ENCODE measurements at regions not wholly inside any gene's neighbourhood (a gene's known extent, or its start where the extent isn't known, plus 50 kb on each side); places are given as distances from the start of the nearest gene placed in this dataset.

GRCh38 chr7:19442016-19442785 lies 266.6 kb downstream of the POLR1F start:
- TF ChIP-seq, protein P1, sequence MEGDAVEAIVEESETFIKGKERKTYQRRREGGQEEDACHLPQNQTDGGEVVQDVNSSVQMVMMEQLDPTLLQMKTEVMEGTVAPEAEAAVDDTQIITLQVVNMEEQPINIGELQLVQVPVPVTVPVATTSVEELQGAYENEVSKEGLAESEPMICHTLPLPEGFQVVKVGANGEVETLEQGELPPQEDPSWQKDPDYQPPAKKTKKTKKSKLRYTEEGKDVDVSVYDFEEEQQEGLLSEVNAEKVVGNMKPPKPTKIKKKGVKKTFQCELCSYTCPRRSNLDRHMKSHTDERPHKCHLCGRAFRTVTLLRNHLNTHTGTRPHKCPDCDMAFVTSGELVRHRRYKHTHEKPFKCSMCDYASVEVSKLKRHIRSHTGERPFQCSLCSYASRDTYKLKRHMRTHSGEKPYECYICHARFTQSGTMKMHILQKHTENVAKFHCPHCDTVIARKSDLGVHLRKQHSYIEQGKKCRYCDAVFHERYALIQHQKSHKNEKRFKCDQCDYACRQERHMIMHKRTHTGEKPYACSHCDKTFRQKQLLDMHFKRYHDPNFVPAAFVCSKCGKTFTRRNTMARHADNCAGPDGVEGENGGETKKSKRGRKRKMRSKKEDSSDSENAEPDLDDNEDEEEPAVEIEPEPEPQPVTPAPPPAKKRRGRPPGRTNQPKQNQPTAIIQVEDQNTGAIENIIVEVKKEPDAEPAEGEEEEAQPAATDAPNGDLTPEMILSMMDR (IDR thresholded peaks at IDR 0.05; ENCODE audit: control extremely low read depth in 1 of 3, insufficient read depth in 1 of 3, low read depth in 1 of 3, low read length in 3 of 3) = peak in 2 of 3 experiments; percentile 69 to 70; a peak in 2 of 4 replicates
- TF ChIP-seq TAF1 (IDR thresholded peaks at IDR 0.05; ENCODE audit: low read depth, low read length) (no peak), RNF2 (IDR thresholded peaks at IDR 0.05; ENCODE audit: borderline replicate concordance, low read depth, low read length, missing control alignments, poor library complexity, severe bottlenecking) (no peak), SP1 (IDR thresholded peaks at IDR 0.05; ENCODE audit: low read depth, low read length) (no peak), MAX (IDR thresholded peaks at IDR 0.05) (no peak)

All from H1 (cell line).